Left ventricle myocardium inferior (tissue), 1 donor: ENCODE measurements at regions not wholly inside any gene's neighbourhood (a gene's known extent, or its start where the extent isn't known, plus 50 kb on each side); places are given as distances from the start of the nearest gene placed in this dataset.

Source experiments
- DNase-seq: peaks from one replicate; pipeline ENCODE4 v3.0.0-alpha.2; 2020
- H3K27ac ChIP-seq: fragments of 200-600 bp; replicated peaks from 2 replicates; pipeline ENCODE4 v1.8.0; 2021
- H3K27me3 ChIP-seq: fragments of 200-600 bp; 2 replicates; pipeline ENCODE4 v1.8.0; 2021; ENCODE audit warnings: low read depth
- H3K36me3 ChIP-seq: fragments of 200-600 bp; 2 replicates; pipeline ENCODE4 v1.8.0; 2021
- H3K4me1 ChIP-seq: fragments of 200-600 bp; 2 replicates; pipeline ENCODE4 v1.8.0; 2021
- H3K4me3 ChIP-seq: fragments of 200-600 bp; 2 replicates; pipeline ENCODE4 v1.8.0; 2021; ENCODE audit warnings: mild to moderate bottlenecking, moderate library complexity
- H3K9me3 ChIP-seq: fragments of 200-600 bp; replicated peaks from 2 replicates; pipeline ENCODE4 v1.8.0; 2021
- CTCF ChIP-seq: fragments of 200-600 bp; IDR thresholded peaks from 2 replicates; pipeline ENCODE4 v1.8.0; 2021; ENCODE audit warnings: antibody characterized with exemption, mild to moderate bottlenecking, borderline replicate concordance
- intact Hi-C: fragments of 100-400 bp; cut with micrococcal nuclease; formaldehyde crosslinking; loops from one replicate; pipeline ENCODE4 v1.11.0; 2022
- donor health status: DM: no; HTN: yes; CAD: no; lungs with severe emphysema.

- no peak for DNase-seq
- intact Hi-C loops: no loop called here
These were observed 516.3 kb upstream of the ID2 start for GRCh38 chr2:8165550-8165949.

GRCh38 chr2:8168022-8168717 is 513.7 kb upstream of the ID2 start:
- intact Hi-C loops: no loop called here
- no peaks in the 10 kb centered on the region for H3K27me3 ChIP-seq
- no peak overlapping the region for H3K4me3 ChIP-seq
- DNase-seq: no peak
- no peak for TF ChIP-seq CTCF
- H3K9me3 ChIP-seq: no peaks in the 10 kb centered on the region
- no peak overlapping the region for H3K27ac ChIP-seq
- peaks cover 17% of the 10 kb centered on the region for H3K4me1 ChIP-seq
- H3K36me3 ChIP-seq: no peaks in the 10 kb centered on the region

More at GRCh38 chr2:8165550-8165949, 516.3 kb upstream of the ID2 start:
- Histone ChIP-seq H3K36me3 (no peaks in the 10 kb centered on the region), H3K4me1 (peaks cover 4% of the 10 kb centered on the region), H3K27me3 (no peaks in the 10 kb centered on the region), H3K27ac (no peak overlapping the region), H3K9me3 (no peaks in the 10 kb centered on the region), H3K4me3 (no peak overlapping the region)
- TF ChIP-seq CTCF: no peak

- Histone ChIP-seq H3K4me3 (no peak overlapping the region), H3K36me3 (no peaks in the 10 kb centered on the region), H3K27ac (no peak overlapping the region), H3K4me1 (peaks cover 17% of the 10 kb centered on the region), H3K27me3 (no peaks in the 10 kb centered on the region), H3K9me3 (no peaks in the 10 kb centered on the region)
- no peak for DNase-seq
- no peak for TF ChIP-seq CTCF
- intact Hi-C loops: no loop called here
These were observed 512.9 kb upstream of the ID2 start for GRCh38 chr2:8168876-8169424.

- intact Hi-C loops: no loop called here
- no peak for DNase-seq
- H3K36me3 ChIP-seq: no peaks in the 10 kb centered on the region
- TF ChIP-seq CTCF: no peak
- H3K27ac ChIP-seq: no peak overlapping the region
- H3K27me3 ChIP-seq: no peaks in the 10 kb centered on the region
- no peaks in the 10 kb centered on the region for H3K9me3 ChIP-seq
- H3K4me1 ChIP-seq: peaks cover 17% of the 10 kb centered on the region
- no peak overlapping the region for H3K4me3 ChIP-seq
These were observed 512.4 kb upstream of the ID2 start for GRCh38 chr2:8169443-8169842.

GRCh38 chr2:8170552-8171327 is 511.1 kb upstream of the ID2 start:
- no peaks in the 10 kb centered on the region for H3K36me3 ChIP-seq
- intact Hi-C loops: no loop called here
- H3K9me3 ChIP-seq: peaks cover 7% of the 10 kb centered on the region
- no peak overlapping the region for H3K4me3 ChIP-seq
- H3K27ac ChIP-seq: no peak overlapping the region
- H3K4me1 ChIP-seq: peaks cover 17% of the 10 kb centered on the region
- no peak for TF ChIP-seq CTCF
- H3K27me3 ChIP-seq: no peaks in the 10 kb centered on the region
- no peak for DNase-seq
